DMS153 treated with DMSO at 0.1 percent for 48 hours (cell line): ENCODE measurements at regions not wholly inside any gene's neighbourhood (a gene's known extent, or its start where the extent isn't known, plus 50 kb on each side); places are given as distances from the start of the nearest gene placed in this dataset.
"Not testable (repeated sequence)": the region's sequence is repeated elsewhere in the genome, so short reads cannot be mapped to it uniquely, and the experiment has no call there.

Experiments
- DNase-seq: peaks from one replicate; lab custom pipeline; 2025; ENCODE audit not compliant: unreplicated experiment; lab: John Stamatoyannopoulos, UW

GRCh38 chr4:171378323-171378722 lies 434.9 kb upstream of the GALNTL6 start:
- no peak for DNase-seq

- DNase-seq, result no peak
Observed at GRCh38 chr4:171376724-171377123, 436.5 kb upstream of the GALNTL6 start.

DNA sequence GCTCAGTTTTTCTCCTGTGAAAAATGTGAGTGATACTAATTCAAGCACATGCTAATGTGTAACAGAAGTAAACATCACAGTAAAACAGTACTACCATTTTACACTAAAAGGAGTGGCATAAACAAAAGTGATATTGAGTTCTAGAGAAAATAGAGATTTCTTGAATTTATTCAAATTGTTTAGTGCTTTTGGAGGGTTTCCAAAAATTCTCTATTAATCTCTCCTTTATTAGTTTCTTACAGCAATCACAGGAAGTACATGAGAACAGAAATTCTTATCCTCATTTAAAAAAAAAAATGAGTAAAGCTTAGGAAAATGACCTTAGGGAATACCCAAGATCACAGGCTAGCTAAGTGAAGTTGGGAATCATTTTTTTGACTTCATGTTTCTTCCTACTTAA lies 459.7 kb upstream of the GALNTL6 start:
- no peak for DNase-seq

- no peak for DNase-seq
Observed at GRCh38 chr4:171348090-171348489, 465.1 kb upstream of the GALNTL6 start.

DNA sequence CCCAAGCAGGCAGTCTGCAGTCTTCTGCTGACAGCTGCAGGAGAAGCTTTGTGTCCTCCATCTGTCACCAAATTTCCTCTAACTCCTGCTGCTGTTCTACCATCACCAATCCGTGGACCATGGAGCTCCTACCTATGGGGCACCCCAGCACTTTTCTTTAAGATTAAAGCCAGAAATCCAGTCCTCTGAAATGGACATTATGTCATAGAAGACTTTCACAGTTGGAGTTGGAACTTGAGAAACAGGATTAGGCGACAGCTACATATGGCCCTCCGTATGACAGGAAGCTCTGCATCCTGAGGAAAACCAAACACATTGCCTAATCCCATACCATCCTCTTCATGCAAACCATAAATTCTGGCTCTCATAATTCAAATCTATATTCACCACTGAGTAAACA lies 470.6 kb upstream of the GALNTL6 start:
- no peak for DNase-seq

GRCh38 chr4:171340258-171340657 lies 472.9 kb upstream of the GALNTL6 start:
- DNase-seq, result no peak

DNA sequence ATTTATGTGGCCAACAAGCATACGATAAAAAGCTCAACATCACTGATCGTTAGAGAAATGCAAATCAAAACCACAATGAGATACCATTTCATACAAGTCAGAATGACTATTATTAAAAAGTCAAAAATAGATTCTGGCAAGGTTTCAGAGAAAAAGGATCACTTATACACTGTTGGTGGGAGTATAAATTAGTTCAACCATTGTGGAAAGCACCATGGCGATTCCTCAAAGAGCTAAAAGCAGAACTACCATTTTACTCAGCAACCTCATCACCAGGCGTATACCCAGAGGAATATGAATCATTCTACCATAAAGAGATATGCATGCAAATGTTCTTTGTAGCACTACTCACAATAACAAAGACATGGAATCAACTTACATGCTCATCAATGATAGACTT lies 478.7 kb upstream of the GALNTL6 start:
- no peak for DNase-seq

- DNase-seq, result no peak
Observed at GRCh38 chr4:171308661-171309060, 504.5 kb upstream of the GALNTL6 start.

- not testable (repeated sequence) for DNase-seq
Observed at GRCh38 chr4:171298048-171298718, 515.0 kb upstream of the GALNTL6 start.

- DNase-seq, result no peak
Observed at GRCh38 chr4:171288816-171289432, 524.3 kb upstream of the GALNTL6 start.

DNA sequence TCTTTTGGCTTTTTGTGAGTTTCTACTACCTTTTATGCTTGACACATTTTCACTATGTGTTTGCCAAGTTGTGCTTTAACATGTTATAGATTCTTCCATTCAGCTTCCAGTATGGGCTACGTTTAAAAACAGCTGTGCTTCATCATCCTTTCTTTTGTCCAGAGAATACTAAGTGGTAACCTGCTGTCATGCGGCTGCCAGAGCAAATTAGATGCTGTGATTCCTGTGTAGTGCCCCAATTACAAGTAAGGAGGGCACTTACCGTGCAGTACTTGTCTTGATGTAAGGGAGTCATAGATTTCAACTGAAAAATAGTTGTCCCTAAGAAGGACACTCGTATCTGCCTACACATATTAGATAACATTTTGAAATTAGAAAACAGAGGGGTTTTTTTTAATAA lies 531.8 kb upstream of the GALNTL6 start:
- DNase-seq, result no peak

DNA sequence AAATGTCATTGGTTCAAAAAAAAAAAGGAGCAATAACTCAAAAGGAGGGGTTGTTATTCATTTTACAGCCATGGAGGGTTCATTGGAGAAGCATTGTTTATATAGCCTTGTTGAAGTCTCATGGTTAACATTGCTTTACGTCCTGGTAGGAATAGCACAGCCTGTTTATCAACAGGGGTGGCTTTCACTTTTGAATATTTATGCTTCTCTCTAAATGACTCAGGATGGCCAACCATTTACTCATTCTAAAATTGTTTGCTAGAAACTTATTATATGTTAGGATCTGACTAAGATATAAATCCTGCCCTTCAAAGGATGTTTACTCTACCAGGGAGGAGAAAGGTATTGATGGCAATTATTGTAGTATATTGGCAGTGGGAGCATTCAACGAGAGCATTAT lies 534.1 kb upstream of the GALNTL6 start:
- DNase-seq, result no peak

DNA sequence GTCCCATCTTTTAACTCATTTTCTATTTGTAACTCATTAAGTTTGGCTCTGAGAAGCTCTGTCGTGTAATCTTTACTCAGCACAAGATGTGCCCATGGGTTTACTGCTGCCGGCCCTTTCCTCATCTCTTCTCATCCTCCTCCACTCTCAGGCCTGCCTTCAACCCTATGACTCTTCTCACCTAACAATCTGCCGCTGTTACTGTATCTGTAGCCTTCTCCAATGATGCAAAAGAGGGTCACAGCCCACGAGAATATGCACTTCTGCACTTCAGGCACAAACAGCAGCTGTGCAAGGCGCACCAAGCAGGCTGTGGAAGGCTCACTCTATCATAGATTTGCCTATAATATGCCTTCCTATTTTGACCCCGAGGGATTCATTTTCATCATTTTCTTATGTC lies 546.5 kb upstream of the GALNTL6 start:
- DNase-seq, result no peak

GRCh38 chr4:171265190-171265818 lies 547.9 kb upstream of the GALNTL6 start:
- no peak for DNase-seq

DNA sequence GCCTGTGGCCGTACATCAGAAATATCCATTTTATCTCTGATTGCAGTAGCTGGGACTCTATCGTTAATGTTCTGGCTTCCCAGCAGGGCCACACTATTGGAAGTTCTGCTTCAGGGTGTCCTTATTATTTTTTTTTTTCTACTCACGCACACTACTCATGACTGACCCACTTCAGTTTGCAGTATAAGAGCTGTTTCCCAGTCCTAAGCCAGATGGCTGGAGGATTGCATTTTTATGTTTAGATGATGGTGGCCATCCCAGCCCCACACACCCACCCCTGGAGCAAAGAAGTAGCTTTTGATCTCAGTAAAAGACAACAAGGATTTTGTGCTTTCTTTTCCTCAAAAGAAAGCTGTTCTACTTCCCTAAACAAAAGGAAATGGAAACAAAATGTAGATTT lies 557.0 kb upstream of the GALNTL6 start:
- DNase-seq, result no peak

- DNase-seq, result no peak
Observed at GRCh38 chr4:171246948-171247347, 566.3 kb upstream of the GALNTL6 start.

- DNase-seq, result no peak
Observed at GRCh38 chr4:171242831-171243230, 570.4 kb upstream of the GALNTL6 start.

DNA sequence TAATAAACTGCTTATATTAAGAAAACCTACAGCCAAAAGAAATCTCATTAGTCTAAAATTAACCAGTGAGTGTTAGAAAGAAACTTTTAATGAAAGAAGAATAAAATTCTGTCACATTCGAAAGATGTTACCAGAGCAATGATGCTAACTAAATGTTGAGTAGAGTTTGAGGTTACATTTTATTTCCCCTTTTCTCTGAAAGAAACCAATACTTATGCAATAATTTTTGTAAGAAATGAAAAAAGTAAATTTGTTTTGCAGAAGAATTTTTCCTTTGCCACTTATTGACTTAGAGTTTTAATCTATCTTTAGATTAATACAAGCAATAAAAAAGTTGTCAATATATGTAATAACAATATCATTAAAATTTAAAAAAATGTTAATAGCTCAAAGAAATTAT lies 574.0 kb upstream of the GALNTL6 start:
- DNase-seq, result no peak

- no peak for DNase-seq
Observed at GRCh38 chr4:171235521-171235920, 577.7 kb upstream of the GALNTL6 start.

DNA sequence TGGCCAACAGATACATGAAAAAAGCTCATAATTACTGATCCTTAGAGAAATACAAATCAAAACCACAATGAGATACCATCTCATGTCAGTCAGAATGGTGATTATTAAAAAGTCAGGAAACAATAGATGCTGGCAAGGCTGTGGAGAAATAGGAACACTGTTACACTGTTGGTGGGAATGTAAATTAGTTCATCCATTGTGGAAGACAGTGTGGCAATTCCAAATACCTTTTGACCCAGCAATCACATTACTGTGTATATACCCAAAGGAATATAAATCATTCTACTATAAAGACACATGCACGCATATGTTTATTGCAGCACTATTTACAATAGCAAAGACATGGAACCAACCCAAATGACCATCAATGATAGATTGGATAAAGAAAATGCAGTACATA lies 583.9 kb upstream of the GALNTL6 start:
- not testable (repeated sequence) for DNase-seq

DNA sequence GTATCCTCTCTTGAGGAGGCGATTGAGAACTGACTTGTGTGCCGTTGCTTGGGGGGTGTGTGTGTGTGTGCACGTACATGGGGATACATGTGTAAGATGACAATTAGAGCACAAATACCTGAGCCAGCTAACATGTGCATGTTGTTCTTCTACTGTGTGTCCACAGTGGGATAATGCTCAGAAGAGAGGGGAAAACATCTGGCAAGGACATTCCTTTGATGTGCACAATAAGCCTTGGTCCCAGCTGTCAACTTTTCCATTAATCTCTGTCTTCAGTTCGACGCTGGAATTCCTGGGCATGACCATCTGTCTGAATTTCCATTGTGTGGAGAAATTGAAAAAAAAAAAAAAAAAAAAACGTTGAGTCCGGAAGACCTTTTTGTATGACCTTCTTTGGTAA lies 592.0 kb upstream of the GALNTL6 start:
- no peak for DNase-seq

GRCh38 chr4:171203425-171203824 lies 609.8 kb upstream of the GALNTL6 start:
- no peak for DNase-seq

GRCh38 chr4:171202908-171203307 lies 610.3 kb upstream of the GALNTL6 start:
- DNase-seq, result no peak
